HEK293T (cell line): ENCODE measurements at regions not wholly inside any gene's neighbourhood (a gene's known extent, or its start where the extent isn't known, plus 50 kb on each side); places are given as distances from the start of the nearest gene placed in this dataset.

Experiments
- ARNT ChIP-seq: fragments of 450-650 bp; IDR thresholded peaks from 2 replicates; pipeline ENCODE4 v1.6.1; 2017; ENCODE audit warnings: mild to moderate bottlenecking
- CTBP1 ChIP-seq: fragments of 450-650 bp; IDR thresholded peaks from 2 replicates; pipeline ENCODE4 v1.6.1; 2016; ENCODE audit warnings: borderline replicate concordance
- ELF4 ChIP-seq: fragments of 450-650 bp; IDR thresholded peaks from 2 replicates; pipeline ENCODE4 v1.6.1; 2017; ENCODE audit warnings: antibody characterized with exemption
- FOXK2 ChIP-seq: fragments of 450-650 bp; IDR thresholded peaks from 2 replicates; pipeline ENCODE4 v1.6.1; 2016; ENCODE audit warnings: mild to moderate bottlenecking
- HDGF ChIP-seq: fragments of 450-650 bp; IDR thresholded peaks from 2 replicates; pipeline ENCODE4 v1.6.1; 2017; ENCODE audit warnings: antibody characterized with exemption, borderline replicate concordance
- L3MBTL2 ChIP-seq: fragments of 450-650 bp; conservative IDR thresholded peaks from 2 replicates; pipeline ENCODE4 v1.6.1; 2016; ENCODE audit warnings: mild to moderate bottlenecking
- SP1 ChIP-seq: fragments of 450-650 bp; IDR thresholded peaks from 2 replicates; pipeline ENCODE4 v1.6.1; 2017
- SUZ12 ChIP-seq: fragments of 450-650 bp; IDR thresholded peaks from 2 replicates; pipeline ENCODE4 v1.6.1; 2016; ENCODE audit warnings: mild to moderate bottlenecking
- TARDBP ChIP-seq: fragments of 450-650 bp; IDR thresholded peaks from 2 replicates; pipeline ENCODE4 v1.6.1; 2016
- ZNF384 ChIP-seq: fragments of 450-650 bp; IDR thresholded peaks from 2 replicates; pipeline ENCODE4 v1.6.1; 2016

- TF ChIP-seq HDGF (no peak), SUZ12 (no peak), ELF4 (no peak), SP1 (no peak), TARDBP (no peak), CTBP1 (no peak), ARNT (no peak), L3MBTL2 (no peak), ZNF384 (no peak), FOXK2 (no peak)
Observed at GRCh38 chr5:15263942-15264341, 236.0 kb upstream of the FBXL7 start.
